GM12878 (cell line): ENCODE measurements at regions not wholly inside any gene's neighbourhood (a gene's known extent, or its start where the extent isn't known, plus 50 kb on each side); places are given as distances from the start of the nearest gene placed in this dataset.

Source experiments
- GABPA ChIP-seq: IDR thresholded peaks from 2 replicates; pipeline ENCODE4 v1.6.1; 2014; ENCODE audit warnings: antibody characterized with exemption, low read depth, mild to moderate bottlenecking, inconsistent platforms
- POLR2A ChIP-seq: IDR thresholded peaks from 2 replicates; pipeline ENCODE4 v1.6.1; 2011; ENCODE audit warnings: low read depth, mild to moderate bottlenecking, low read length
- SREBF1 ChIP-seq: IDR thresholded peaks from 2 replicates; pipeline ENCODE4 v1.6.1; 2012; ENCODE audit warnings: mild to moderate bottlenecking, low read length
- TF ChIP-seq, protein P1 (sequence below): IDR thresholded peaks from 2 replicates; pipeline ENCODE4 v1.6.1; 2011; ENCODE audit warnings: borderline replicate concordance, low read depth, mild to moderate bottlenecking, moderate library complexity, mixed read lengths, low read length; ENCODE audit not compliant: insufficient read depth; ENCODE audit errors: extremely low read length
- TF ChIP-seq, protein P2 (sequence below), 3 experiments: IDR thresholded peaks in 2 of 3; conservative IDR thresholded peaks in 1 of 3; 2 replicates each; pipeline ENCODE4 v1.5.1; 2011; ENCODE audit warnings: low read depth in 3 of 3, low read length in 3 of 3, mild to moderate bottlenecking in 3 of 3, control low read depth in 2 of 3, moderate library complexity in 2 of 3, inconsistent platforms in 1 of 3, mixed read lengths in 1 of 3; ENCODE audit not compliant: control insufficient read depth in 2 of 3, insufficient read depth in 1 of 3; ENCODE audit errors: extremely low read depth in 1 of 3

DNA sequence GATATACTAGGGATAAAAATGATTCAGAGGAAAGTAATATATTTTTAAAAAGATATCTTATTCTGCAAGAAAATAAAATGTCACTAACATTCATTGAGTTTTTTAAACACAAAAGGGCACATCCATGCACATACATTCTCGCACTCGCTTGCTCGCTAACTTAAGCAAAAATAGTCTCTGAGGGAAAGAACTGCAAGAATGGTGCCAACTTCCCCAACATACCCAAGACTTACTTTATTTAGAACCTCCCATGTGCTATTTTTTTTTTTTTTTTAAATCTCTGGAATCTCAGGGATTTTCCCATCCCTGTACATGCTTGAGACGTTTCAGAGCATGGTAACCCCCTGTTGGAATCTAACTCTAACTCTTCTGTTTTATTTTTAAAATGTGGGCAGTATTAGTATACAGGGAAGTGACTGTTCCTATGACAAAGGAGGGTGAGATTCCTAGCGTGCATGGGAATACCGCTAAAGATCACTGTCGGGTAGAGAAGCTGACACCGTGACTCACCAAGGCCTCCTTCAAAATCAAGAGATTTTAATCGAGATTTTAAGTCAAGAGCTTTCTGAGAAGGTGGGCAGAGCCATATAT is 187.9 kb upstream of the ZEB2 start:
- TF ChIP-seq, protein P1, sequence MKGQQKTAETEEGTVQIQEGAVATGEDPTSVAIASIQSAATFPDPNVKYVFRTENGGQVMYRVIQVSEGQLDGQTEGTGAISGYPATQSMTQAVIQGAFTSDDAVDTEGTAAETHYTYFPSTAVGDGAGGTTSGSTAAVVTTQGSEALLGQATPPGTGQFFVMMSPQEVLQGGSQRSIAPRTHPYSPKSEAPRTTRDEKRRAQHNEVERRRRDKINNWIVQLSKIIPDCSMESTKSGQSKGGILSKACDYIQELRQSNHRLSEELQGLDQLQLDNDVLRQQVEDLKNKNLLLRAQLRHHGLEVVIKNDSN, result no peak
- TF ChIP-seq, protein P2, sequence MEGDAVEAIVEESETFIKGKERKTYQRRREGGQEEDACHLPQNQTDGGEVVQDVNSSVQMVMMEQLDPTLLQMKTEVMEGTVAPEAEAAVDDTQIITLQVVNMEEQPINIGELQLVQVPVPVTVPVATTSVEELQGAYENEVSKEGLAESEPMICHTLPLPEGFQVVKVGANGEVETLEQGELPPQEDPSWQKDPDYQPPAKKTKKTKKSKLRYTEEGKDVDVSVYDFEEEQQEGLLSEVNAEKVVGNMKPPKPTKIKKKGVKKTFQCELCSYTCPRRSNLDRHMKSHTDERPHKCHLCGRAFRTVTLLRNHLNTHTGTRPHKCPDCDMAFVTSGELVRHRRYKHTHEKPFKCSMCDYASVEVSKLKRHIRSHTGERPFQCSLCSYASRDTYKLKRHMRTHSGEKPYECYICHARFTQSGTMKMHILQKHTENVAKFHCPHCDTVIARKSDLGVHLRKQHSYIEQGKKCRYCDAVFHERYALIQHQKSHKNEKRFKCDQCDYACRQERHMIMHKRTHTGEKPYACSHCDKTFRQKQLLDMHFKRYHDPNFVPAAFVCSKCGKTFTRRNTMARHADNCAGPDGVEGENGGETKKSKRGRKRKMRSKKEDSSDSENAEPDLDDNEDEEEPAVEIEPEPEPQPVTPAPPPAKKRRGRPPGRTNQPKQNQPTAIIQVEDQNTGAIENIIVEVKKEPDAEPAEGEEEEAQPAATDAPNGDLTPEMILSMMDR (IDR thresholded peaks at IDR 0.05 in 2 of 3, conservative IDR thresholded peaks at IDR 0.05 in 1 of 3; ENCODE audit: control insufficient read depth in 2 of 3, extremely low read depth in 1 of 3, insufficient read depth in 1 of 3, low read depth in 3 of 3, low read length in 3 of 3), result no peak
- TF ChIP-seq POLR2A (no peak), GABPA (no peak), SREBF1 (no peak)
